ENCODE measurements at regions not wholly inside any gene's neighbourhood (a gene's known extent, or its start where the extent isn't known, plus 50 kb on each side); places are given as distances from the start of the nearest gene placed in this dataset.
"Not testable (repeated sequence)": the region's sequence is repeated elsewhere in the genome, so short reads cannot be mapped to it uniquely, and the experiment has no call there.

- no peaks in the 10 kb centered on the region for H3K36me3 Mint-ChIP-seq (ENCODE audit: unreplicated experiment)
- no peak overlapping the region for H3K27ac Mint-ChIP-seq (ENCODE audit: unreplicated experiment)
- no peak for TF ChIP-seq CTCF (IDR thresholded peaks at IDR 0.05)
- DNase-seq (ENCODE audit: extremely low spot score, unreplicated experiment): no peak
- H3K4me1 Mint-ChIP-seq (ENCODE audit: unreplicated experiment): peaks cover 6% of the 10 kb centered on the region
- no peak overlapping the region for H3K4me3 Mint-ChIP-seq (ENCODE audit: unreplicated experiment)
- peaks cover 7% of the 10 kb centered on the region for H3K27me3 Mint-ChIP-seq (ENCODE audit: unreplicated experiment)
- H3K9me3 Mint-ChIP-seq (ENCODE audit: unreplicated experiment): no peaks in the 10 kb centered on the region
These were observed 154.9 kb upstream of the PZP start for GRCh38 chr12:9363145-9363544.

- Mint-ChIP-seq H3K9me3 (ENCODE audit: unreplicated experiment) (no peaks in the 10 kb centered on the region), H3K36me3 (ENCODE audit: unreplicated experiment) (no peaks in the 10 kb centered on the region), H3K4me1 (ENCODE audit: unreplicated experiment) (peaks cover 6% of the 10 kb centered on the region), H3K27ac (ENCODE audit: unreplicated experiment) (no peak overlapping the region), H3K4me3 (ENCODE audit: unreplicated experiment) (no peak overlapping the region), H3K27me3 (ENCODE audit: unreplicated experiment) (peaks cover 10% of the 10 kb centered on the region)
- no peak for TF ChIP-seq CTCF (IDR thresholded peaks at IDR 0.05)
- no peak for DNase-seq (ENCODE audit: extremely low spot score, unreplicated experiment)
These were observed 153.7 kb upstream of the PZP start for GRCh38 chr12:9361879-9362326.

GRCh38 chr12:9354009-9354754 lies 146.0 kb upstream of the PZP start:
- H3K4me3 Mint-ChIP-seq (ENCODE audit: unreplicated experiment); H3K27ac Mint-ChIP-seq (ENCODE audit: unreplicated experiment); H3K27me3 Mint-ChIP-seq (ENCODE audit: unreplicated experiment); DNase-seq (ENCODE audit: extremely low spot score, unreplicated experiment); H3K36me3 Mint-ChIP-seq (ENCODE audit: unreplicated experiment); H3K4me1 Mint-ChIP-seq (ENCODE audit: unreplicated experiment): not testable (repeated sequence)
- H3K9me3 Mint-ChIP-seq (ENCODE audit: unreplicated experiment): peaks cover 10% of the 10 kb centered on the region

- Mint-ChIP-seq H3K9me3 (ENCODE audit: unreplicated experiment) (peaks cover 10% of the 10 kb centered on the region), H3K27ac (ENCODE audit: unreplicated experiment) (no peak overlapping the region), H3K4me3 (ENCODE audit: unreplicated experiment) (no peak overlapping the region), H3K27me3 (ENCODE audit: unreplicated experiment) (no peaks in the 10 kb centered on the region), H3K4me1 (ENCODE audit: unreplicated experiment) (no peaks in the 10 kb centered on the region), H3K36me3 (ENCODE audit: unreplicated experiment) (no peaks in the 10 kb centered on the region)
- DNase-seq (ENCODE audit: extremely low spot score, unreplicated experiment): no peak
- TF ChIP-seq CTCF (IDR thresholded peaks at IDR 0.05): no peak
These were observed 142.9 kb upstream of the PZP start for GRCh38 chr12:9351136-9351535.

GRCh38 chr12:9349888-9350885 lies 142.0 kb upstream of the PZP start:
- Mint-ChIP-seq H3K27me3 (ENCODE audit: unreplicated experiment) (no peaks in the 10 kb centered on the region), H3K4me3 (ENCODE audit: unreplicated experiment) (no peak overlapping the region), H3K9me3 (ENCODE audit: unreplicated experiment) (peaks cover 10% of the 10 kb centered on the region), H3K4me1 (ENCODE audit: unreplicated experiment) (peaks cover 2% of the 10 kb centered on the region), H3K27ac (ENCODE audit: unreplicated experiment) (no peak overlapping the region), H3K36me3 (ENCODE audit: unreplicated experiment) (no peaks in the 10 kb centered on the region)
- no peak for TF ChIP-seq CTCF (IDR thresholded peaks at IDR 0.05)
- DNase-seq (ENCODE audit: extremely low spot score, unreplicated experiment): no peak

Data from osteocyte (in vitro differentiated cells).